Calu3 (cell line): ENCODE measurements at regions not wholly inside any gene's neighbourhood (a gene's known extent, or its start where the extent isn't known, plus 50 kb on each side); places are given as distances from the start of the nearest gene placed in this dataset.

Source experiments
- BruUV-seq: library from RNA; stranded (reverse); fragments of 400-500 nt; replicated peaks from 2 replicates; lab custom pipeline; 2021; lab: Mats Ljungman, UMichigan
- CTCF ChIA-PET: fragments of 300-600 bp; sonication (Branson Sonifier 250); formaldehyde crosslinking; loops from one replicate; lab custom pipeline; 2022; ENCODE audit warnings: antibody characterized with exemption; lab: Charles Lee
- DNase-seq: peaks from one replicate; pipeline ENCODE4 v3.0.0; 2022
- H3K27ac Mint-ChIP-seq: one replicate; pipeline ENCODE4 v1.8.0; 2022; ENCODE audit warnings: mixed read lengths; ENCODE audit not compliant: unreplicated experiment
- H3K27me3 Mint-ChIP-seq: one replicate; pipeline ENCODE4 v1.8.0; 2022; ENCODE audit warnings: mixed read lengths; ENCODE audit not compliant: unreplicated experiment
- H3K36me3 Mint-ChIP-seq: one replicate; pipeline ENCODE4 v1.8.0; 2022; ENCODE audit warnings: mild to moderate bottlenecking, moderate library complexity, mixed read lengths; ENCODE audit not compliant: insufficient read depth, unreplicated experiment
- H3K4me1 Mint-ChIP-seq: one replicate; pipeline ENCODE4 v1.8.0; 2022; ENCODE audit warnings: mild to moderate bottlenecking, low read depth, mixed read lengths; ENCODE audit not compliant: unreplicated experiment
- H3K4me3 Mint-ChIP-seq: one replicate; pipeline ENCODE4 v1.8.0; 2022; ENCODE audit warnings: mild to moderate bottlenecking, low read depth, moderate library complexity, mixed read lengths; ENCODE audit not compliant: unreplicated experiment
- H3K9me3 Mint-ChIP-seq: one replicate; pipeline ENCODE4 v1.8.0; 2022; ENCODE audit warnings: low read depth, mixed read lengths; ENCODE audit not compliant: unreplicated experiment
- intact Hi-C: fragments of 100-400 bp; cut with micrococcal nuclease; formaldehyde crosslinking; loops from one replicate; pipeline ENCODE4 v1.10.0; 2022; ENCODE audit not compliant: unreplicated experiment
- TF ChIP-seq, protein P1 (sequence below): fragments of 200-600 bp; IDR thresholded peaks from one replicate; pipeline ENCODE4 v1.8.0; 2022; ENCODE audit warnings: antibody characterized with exemption; ENCODE audit not compliant: unreplicated experiment

- TF ChIP-seq, protein P1, sequence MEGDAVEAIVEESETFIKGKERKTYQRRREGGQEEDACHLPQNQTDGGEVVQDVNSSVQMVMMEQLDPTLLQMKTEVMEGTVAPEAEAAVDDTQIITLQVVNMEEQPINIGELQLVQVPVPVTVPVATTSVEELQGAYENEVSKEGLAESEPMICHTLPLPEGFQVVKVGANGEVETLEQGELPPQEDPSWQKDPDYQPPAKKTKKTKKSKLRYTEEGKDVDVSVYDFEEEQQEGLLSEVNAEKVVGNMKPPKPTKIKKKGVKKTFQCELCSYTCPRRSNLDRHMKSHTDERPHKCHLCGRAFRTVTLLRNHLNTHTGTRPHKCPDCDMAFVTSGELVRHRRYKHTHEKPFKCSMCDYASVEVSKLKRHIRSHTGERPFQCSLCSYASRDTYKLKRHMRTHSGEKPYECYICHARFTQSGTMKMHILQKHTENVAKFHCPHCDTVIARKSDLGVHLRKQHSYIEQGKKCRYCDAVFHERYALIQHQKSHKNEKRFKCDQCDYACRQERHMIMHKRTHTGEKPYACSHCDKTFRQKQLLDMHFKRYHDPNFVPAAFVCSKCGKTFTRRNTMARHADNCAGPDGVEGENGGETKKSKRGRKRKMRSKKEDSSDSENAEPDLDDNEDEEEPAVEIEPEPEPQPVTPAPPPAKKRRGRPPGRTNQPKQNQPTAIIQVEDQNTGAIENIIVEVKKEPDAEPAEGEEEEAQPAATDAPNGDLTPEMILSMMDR, result no peak
- CTCF ChIA-PET, result no interaction called here
- DNase-seq, result no peak
- H3K4me3 Mint-ChIP-seq, result no peak overlapping the region
- H3K36me3 Mint-ChIP-seq, result no peaks in the 10 kb centered on the region
- H3K27me3 Mint-ChIP-seq, result no peaks in the 10 kb centered on the region
- H3K4me1 Mint-ChIP-seq, result no peaks in the 10 kb centered on the region
- no peak overlapping the region for H3K27ac Mint-ChIP-seq
- H3K9me3 Mint-ChIP-seq, result peaks cover 3% of the 10 kb centered on the region
- intact Hi-C loops, result no loop called here
- BruUV-seq, result no TSS peak
Observed at GRCh38 chr2:66382091-66382490, 52.8 kb upstream of the MEIS1 start.

DNA sequence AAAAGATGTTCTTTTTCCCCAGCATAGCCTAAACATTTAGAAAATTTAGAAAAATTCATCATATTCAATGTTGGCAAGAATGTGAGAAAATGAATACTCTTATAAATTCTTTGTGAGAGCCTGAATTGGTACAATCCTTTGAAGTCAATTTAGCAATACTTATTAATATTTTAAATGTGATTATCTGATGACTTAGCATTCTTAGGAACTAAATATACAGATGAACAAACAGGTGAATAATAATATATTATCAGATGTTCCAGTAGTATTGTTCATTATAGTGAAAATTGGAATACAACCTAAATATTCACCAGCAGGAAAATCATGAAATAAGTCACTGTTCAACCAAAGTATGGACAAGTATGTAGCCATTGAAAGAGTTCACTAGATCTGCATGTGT, 55.5 kb upstream of the MEIS1 start:
- no peak overlapping the region for H3K4me3 Mint-ChIP-seq

DNA sequence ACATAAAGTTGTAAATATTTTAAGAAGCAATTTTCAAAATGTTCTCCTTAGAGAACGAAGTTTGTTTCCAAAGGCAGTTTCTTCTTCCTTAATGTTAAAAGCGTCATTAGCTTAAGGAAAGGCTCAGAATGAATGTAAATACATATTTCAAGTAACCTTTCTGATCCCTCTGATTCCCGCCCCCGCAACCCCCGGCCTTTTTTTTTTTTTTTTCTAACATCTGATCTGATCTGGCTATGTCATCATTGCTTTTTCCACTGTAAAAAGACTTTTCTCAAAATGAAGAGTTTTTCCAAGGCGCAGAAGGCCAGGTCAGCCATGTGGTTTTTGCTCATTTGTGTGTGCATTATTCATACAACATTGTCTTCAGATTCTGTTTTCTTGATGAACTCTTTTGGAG, 57.1 kb upstream of the MEIS1 start:
- H3K4me3 Mint-ChIP-seq, result no peak overlapping the region
- no TSS peak for BruUV-seq

More for the DNA sequence above, 55.5 kb upstream of the MEIS1 start:
- no peak for DNase-seq
- no peaks in the 10 kb centered on the region for H3K36me3 Mint-ChIP-seq
- H3K27me3 Mint-ChIP-seq, result no peaks in the 10 kb centered on the region
- peaks cover 3% of the 10 kb centered on the region for H3K9me3 Mint-ChIP-seq
- CTCF ChIA-PET, result no interaction called here
- TF ChIP-seq, protein P1, result no peak
- no TSS peak for BruUV-seq
- intact Hi-C loops, result no loop called here
- no peak overlapping the region for H3K27ac Mint-ChIP-seq
- no peaks in the 10 kb centered on the region for H3K4me1 Mint-ChIP-seq

GRCh38 chr2:66370824-66371223, 64.1 kb upstream of the MEIS1 start:
- peaks cover 13% of the 10 kb centered on the region for H3K27me3 Mint-ChIP-seq
- no peak overlapping the region for H3K27ac Mint-ChIP-seq
- no TSS peak for BruUV-seq
- H3K9me3 Mint-ChIP-seq, result peaks cover 2% of the 10 kb centered on the region
- DNase-seq, result no peak
- intact Hi-C loops, result no loop called here
- CTCF ChIA-PET, result no interaction called here
- TF ChIP-seq, protein P1, result no peak
- no peaks in the 10 kb centered on the region for H3K36me3 Mint-ChIP-seq
- no peaks in the 10 kb centered on the region for H3K4me1 Mint-ChIP-seq
- no peak overlapping the region for H3K4me3 Mint-ChIP-seq

More for the DNA sequence above, 57.1 kb upstream of the MEIS1 start:
- Mint-ChIP-seq H3K36me3 (no peaks in the 10 kb centered on the region), H3K27me3 (no peaks in the 10 kb centered on the region), H3K4me1 (no peaks in the 10 kb centered on the region), H3K27ac (no peak overlapping the region), H3K9me3 (peaks cover 5% of the 10 kb centered on the region)
- TF ChIP-seq, protein P1, result no peak
- intact Hi-C loops, result no loop called here
- DNase-seq, result no peak
- CTCF ChIA-PET, result no interaction called here
